GM23248 (cell line): ENCODE measurements at regions not wholly inside any gene's neighbourhood (a gene's known extent, or its start where the extent isn't known, plus 50 kb on each side); places are given as distances from the start of the nearest gene placed in this dataset.

Experiments
- DNase-seq: peaks from one replicate; pipeline ENCODE4 v3.0.0-alpha.2; 2015
- H2AFZ ChIP-seq: fragments of 200-600 bp; sonication (generic); 2 replicates; pipeline ENCODE4 v1.6.1; 2016; ENCODE audit warnings: antibody characterized with exemption
- H3F3A ChIP-seq: fragments of 200-600 bp; sonication (generic); 2 replicates; pipeline ENCODE4 v1.6.1; 2016; ENCODE audit warnings: mild to moderate bottlenecking, antibody characterized with exemption, mixed run types; ENCODE audit not compliant: insufficient read depth
- H3K27ac ChIP-seq: fragments of 200-600 bp; sonication (generic); 2 replicates; pipeline ENCODE4 v1.5.1; 2016; ENCODE audit warnings: mild to moderate bottlenecking
- H3K27me3 ChIP-seq: fragments of 200-600 bp; sonication (generic); replicated peaks from 2 replicates; pipeline ENCODE4 v1.6.1; 2016; ENCODE audit warnings: mild to moderate bottlenecking; ENCODE audit not compliant: insufficient read depth
- H3K36me3 ChIP-seq: fragments of 200-600 bp; sonication (generic); 2 replicates; pipeline ENCODE4 v1.6.1; 2016; ENCODE audit warnings: low read depth, mild to moderate bottlenecking
- H3K4me1 ChIP-seq: fragments of 200-600 bp; sonication (generic); 2 replicates; pipeline ENCODE4 v1.6.1; 2016; ENCODE audit warnings: mild to moderate bottlenecking; ENCODE audit not compliant: insufficient read depth
- H3K4me2 ChIP-seq: fragments of 200-600 bp; sonication (generic); one replicate; pipeline ENCODE4 v1.6.1; 2016; ENCODE audit warnings: mild to moderate bottlenecking; ENCODE audit not compliant: unreplicated experiment
- H3K4me3 ChIP-seq: fragments of 200-600 bp; sonication (generic); 2 replicates; pipeline ENCODE4 v1.5.1; 2016; ENCODE audit warnings: mild to moderate bottlenecking
- H3K79me2 ChIP-seq: fragments of 200-600 bp; sonication (generic); 2 replicates; pipeline ENCODE4 v1.6.1; 2016; ENCODE audit warnings: mild to moderate bottlenecking; ENCODE audit not compliant: insufficient read depth
- H3K9ac ChIP-seq: fragments of 200-600 bp; sonication (generic); 2 replicates; pipeline ENCODE4 v1.6.1; 2016; ENCODE audit warnings: mild to moderate bottlenecking
- H3K9me2 ChIP-seq: fragments of 200-600 bp; sonication (generic); 2 replicates; pipeline ENCODE4 v1.6.1; 2016; ENCODE audit warnings: mixed run types, mild to moderate bottlenecking, moderate library complexity; ENCODE audit not compliant: insufficient read depth
- H3K9me3 ChIP-seq: fragments of 200-600 bp; sonication (generic); one replicate; pipeline ENCODE4 v1.6.1; 2017; ENCODE audit warnings: low read depth
- H4K20me1 ChIP-seq: fragments of 200-600 bp; sonication (generic); 2 replicates; pipeline ENCODE4 v1.6.0; 2016; ENCODE audit not compliant: insufficient read depth
- EZH2 ChIP-seq: fragments of 200-600 bp; sonication (generic); IDR thresholded peaks from 2 replicates; pipeline ENCODE4 v1.6.1; 2018; ENCODE audit warnings: antibody characterized with exemption, mild to moderate bottlenecking; ENCODE audit not compliant: insufficient read depth, poor library complexity, severe bottlenecking
- EZH2phosphoT487 ChIP-seq: fragments of 200-600 bp; sonication (generic); IDR thresholded peaks from 2 replicates; pipeline ENCODE4 v1.6.1; 2018; ENCODE audit warnings: antibody characterized with exemption, moderate library complexity, mild to moderate bottlenecking, low read depth; ENCODE audit not compliant: insufficient read depth
- WGBS, 2 experiments: methylation state at CpG; one replicate each; pipeline ENCODE4 v1.1.6; 2015 to 2017; ENCODE audit warnings: low lambda C conversion rate in 2 of 2, low coverage in 1 of 2; ENCODE audit errors: missing lambda C conversion rate in 2 of 2; 5-methylcytosine and 5-hydroxymethylcytosine counted together
- in situ Hi-C: fragments of 300-500 bp; cut with MboI; formaldehyde crosslinking; loops from 2 replicates; pipeline ENCODE4 v1.15.0; 2020

- Histone ChIP-seq H3K4me2 (no peak overlapping the region), H4K20me1 (no peaks in the 10 kb centered on the region), H3K79me2 (no peaks in the 10 kb centered on the region), H3K27ac (no peak overlapping the region), H3K9me2 (no peaks in the 10 kb centered on the region), H3K4me1 (no peaks in the 10 kb centered on the region), H3K4me3 (no peak overlapping the region), H3K9me3 (no peaks in the 10 kb centered on the region), H3K9ac (no peak overlapping the region), H2AFZ (no peak overlapping the region), H3F3A (no peaks in the 10 kb centered on the region), H3K36me3 (no peaks in the 10 kb centered on the region), H3K27me3 (no peaks in the 10 kb centered on the region)
- WGBS, 2 experiments: 14 to 16% methylated on average over 4 of the region's 4 CpGs
- in situ Hi-C loops: no loop called here
- DNase-seq: no peak
- no peak for TF ChIP-seq EZH2phosphoT487
These were observed 1232.0 kb upstream of the FAM98A start for GRCh38 chr2:34831096-34831495.

GRCh38 chr2:34828481-34828880, 1229.4 kb upstream of the FAM98A start:
- no peaks in the 10 kb centered on the region for H3K36me3 ChIP-seq
- no peak overlapping the region for H3K27ac ChIP-seq
- in situ Hi-C loops: no loop called here
- TF ChIP-seq EZH2 (no peak), EZH2phosphoT487 (no peak)
- H3F3A ChIP-seq: no peaks in the 10 kb centered on the region
- H3K4me1 ChIP-seq: no peaks in the 10 kb centered on the region
- H3K4me2 ChIP-seq: no peak overlapping the region
- H3K9me2 ChIP-seq: no peaks in the 10 kb centered on the region
- H3K27me3 ChIP-seq: no peaks in the 10 kb centered on the region
- H3K79me2 ChIP-seq: no peaks in the 10 kb centered on the region
- no peaks in the 10 kb centered on the region for H4K20me1 ChIP-seq
- no peaks in the 10 kb centered on the region for H3K9me3 ChIP-seq
- no peak overlapping the region for H3K9ac ChIP-seq
- no peak overlapping the region for H3K4me3 ChIP-seq
- no peak for DNase-seq
- H2AFZ ChIP-seq: no peak overlapping the region

GRCh38 chr2:34827398-34827797, 1228.3 kb upstream of the FAM98A start:
- Histone ChIP-seq H3K79me2 (no peaks in the 10 kb centered on the region), H3K27me3 (no peaks in the 10 kb centered on the region), H4K20me1 (no peaks in the 10 kb centered on the region), H3K27ac (no peak overlapping the region), H3K4me2 (no peak overlapping the region), H3K9ac (no peak overlapping the region), H2AFZ (no peak overlapping the region), H3F3A (no peaks in the 10 kb centered on the region), H3K9me2 (no peaks in the 10 kb centered on the region), H3K4me3 (no peak overlapping the region), H3K9me3 (no peaks in the 10 kb centered on the region), H3K4me1 (no peaks in the 10 kb centered on the region), H3K36me3 (no peaks in the 10 kb centered on the region)
- 25 to 32% methylated on average over 1 of the region's 1 CpG for WGBS, 2 experiments
- in situ Hi-C loops: no loop called here
- no peak for DNase-seq
- TF ChIP-seq EZH2: no peak

GRCh38 chr2:34825686-34826085, 1226.6 kb upstream of the FAM98A start:
- no peaks in the 10 kb centered on the region for H3F3A ChIP-seq
- no peak overlapping the region for H3K4me3 ChIP-seq
- TF ChIP-seq EZH2 (no peak), EZH2phosphoT487 (no peak)
- no peaks in the 10 kb centered on the region for H3K9me3 ChIP-seq
- H3K27ac ChIP-seq: no peak overlapping the region
- H3K27me3 ChIP-seq: no peaks in the 10 kb centered on the region
- H3K9ac ChIP-seq: no peak overlapping the region
- no peak for DNase-seq
- H3K36me3 ChIP-seq: no peaks in the 10 kb centered on the region
- no peaks in the 10 kb centered on the region for H3K4me1 ChIP-seq
- no peak overlapping the region for H2AFZ ChIP-seq
- WGBS, 2 experiments: 32 to 45% methylated on average over 4 of the region's 4 CpGs
- no peak overlapping the region for H3K4me2 ChIP-seq
- H3K79me2 ChIP-seq: no peaks in the 10 kb centered on the region
- H4K20me1 ChIP-seq: no peaks in the 10 kb centered on the region
- in situ Hi-C loops: no loop called here
- H3K9me2 ChIP-seq: no peaks in the 10 kb centered on the region

- Histone ChIP-seq H4K20me1 (no peaks in the 10 kb centered on the region), H3F3A (no peaks in the 10 kb centered on the region), H3K79me2 (no peaks in the 10 kb centered on the region), H3K9ac (no peak overlapping the region), H3K9me2 (no peaks in the 10 kb centered on the region), H3K36me3 (no peaks in the 10 kb centered on the region), H3K27me3 (no peaks in the 10 kb centered on the region), H3K4me3 (no peak overlapping the region), H3K9me3 (no peaks in the 10 kb centered on the region), H3K4me1 (no peaks in the 10 kb centered on the region), H3K4me2 (no peak overlapping the region), H3K27ac (no peak overlapping the region), H2AFZ (no peak overlapping the region)
- in situ Hi-C loops: no loop called here
- no peak for DNase-seq
- 12 to 13% methylated on average over 3 of the region's 3 CpGs for whole genome bisulfite sequencing, 2 experiments
- TF ChIP-seq EZH2 (no peak), EZH2phosphoT487 (no peak)
These were observed 1223.5 kb upstream of the FAM98A start for GRCh38 chr2:34822616-34823015.
